Spleen (tissue), 7 donors: ENCODE measurements at regions not wholly inside any gene's neighbourhood (a gene's known extent, or its start where the extent isn't known, plus 50 kb on each side); places are given as distances from the start of the nearest gene placed in this dataset.

Experiments used
- CTCF ChIP-seq, 11 experiments: fragments of 200-600 bp in 7 of 11; fragments of 450-650 bp in 4 of 11; sonication (generic) in 4 of 11; IDR thresholded peaks in 8 of 11; conservative IDR thresholded peaks in 3 of 11; 1 replicate in 7 of 11; 2 replicates in 4 of 11; pipeline versions ENCODE4 v1.4.0 to v1.8.0; 2016 to 2021; ENCODE audit warnings: antibody characterized with exemption in 11 of 11, inconsistent platforms in 4 of 11, mild to moderate bottlenecking in 1 of 11
- POLR2A ChIP-seq, 3 donors: fragments of 450-650 bp; IDR thresholded peaks; one replicate each; pipeline ENCODE4 v1.5.1; 2017; ENCODE audit warnings: antibody characterized with exemption in 3 of 3, mild to moderate bottlenecking in 1 of 3
- POLR2AphosphoS5 ChIP-seq, 3 donors: sonication (generic); formaldehyde crosslinking; IDR thresholded peaks; one replicate each; pipeline ENCODE4 v1.5.1; 2017; ENCODE audit warnings: antibody characterized with exemption in 3 of 3
- donor health status: DM: no; HTN: no; CAD: no; lungs with moderate emphysema.
- donor health status: DM: no; HTN: no; CAD: no.
- donor health status: DM: no; HTN: no; CAD: no.

- TF ChIP-seq CTCF (IDR thresholded peaks at IDR 0.05 in 8 of 11, conservative IDR thresholded peaks at IDR 0.05 in 3 of 11) (no peak), POLR2AphosphoS5 (IDR thresholded peaks at IDR 0.05) (no peak), POLR2A (IDR thresholded peaks at IDR 0.05) (no peak)
Observed at GRCh38 chr9:89663614-89663970, 58.8 kb downstream of the GADD45G start.
